B cell (primary cell): ENCODE measurements at regions not wholly inside any gene's neighbourhood (a gene's known extent, or its start where the extent isn't known, plus 50 kb on each side); places are given as distances from the start of the nearest gene placed in this dataset.

Source experiments
- ATAC-seq: fragments of 200-7000 bp; cut with Tn5 transposase; one replicate; pipeline ENCODE4 v1.10.0; 2021; ENCODE audit warnings: low read depth, mild to moderate bottlenecking, moderate number of reproducible peaks, moderate library complexity
- CTCF ChIA-PET: fragments of 350-600 bp; sonication (Branson Sonifier 250); formaldehyde crosslinking; loops from one replicate; lab custom pipeline; 2021; ENCODE audit warnings: antibody characterized with exemption, inconsistent platforms; lab: Charles Lee
- POLR2A ChIA-PET: fragments of 350-600 bp; sonication (Branson Sonifier 250); formaldehyde crosslinking; loops from one replicate; lab custom pipeline; 2021; ENCODE audit warnings: antibody characterized with exemption; lab: Charles Lee
- DNase-seq: peaks from one replicate; pipeline ENCODE4 v3.0.0; 2013
- H2AFZ ChIP-seq: 2 replicates; pipeline ENCODE4 v1.6.1; 2012; ENCODE audit warnings: mild to moderate bottlenecking, low read depth, low read length; ENCODE audit not compliant: insufficient read depth, poor library complexity, severe bottlenecking
- H3K27ac ChIP-seq, 2 donors: 1 replicate in 1 of 2; 2 replicates in 1 of 2; pipeline ENCODE4 v1.5.1; 2012 to 2013; ENCODE audit warnings: low read length in 2 of 2, mild to moderate bottlenecking in 2 of 2, moderate library complexity in 1 of 2
- H3K27me3 ChIP-seq, 4 experiments: fragments of 200-600 bp in 1 of 4; sonication (generic) in 1 of 4; replicated peaks in 1 of 4; 1 replicate in 2 of 4; 2 replicates in 2 of 4; pipeline versions ENCODE4 v1.6.1 to v1.7.0; 2013 to 2016; ENCODE audit warnings: low read length in 3 of 4, mild to moderate bottlenecking in 2 of 4, mixed read lengths in 1 of 4, moderate library complexity in 1 of 4; ENCODE audit not compliant: insufficient read depth in 4 of 4, control insufficient read depth in 3 of 4; ENCODE audit errors: control extremely low read depth in 1 of 4
- H3K36me3 ChIP-seq, 2 experiments: replicated peaks in 1 of 2; 1 replicate in 1 of 2; 2 replicates in 1 of 2; pipeline versions ENCODE4 v1.6.1 to v1.7.1; 2013; ENCODE audit warnings: low read length in 1 of 2; ENCODE audit not compliant: insufficient read depth in 2 of 2, control insufficient read depth in 1 of 2; ENCODE audit errors: control extremely low read depth in 1 of 2, extremely low read depth in 1 of 2
- H3K4me1 ChIP-seq, 2 donors: fragments of 200-600 bp in 1 of 2; sonication (generic) in 1 of 2; 1 replicate in 1 of 2; 2 replicates in 1 of 2; pipeline versions ENCODE4 v1.5.1 to v1.6.1; 2013 to 2017; ENCODE audit warnings: low read length in 2 of 2; ENCODE audit not compliant: control insufficient read depth in 2 of 2, insufficient read depth in 2 of 2
- H3K4me2 ChIP-seq: replicated peaks from 2 replicates; pipeline ENCODE3; 2012; ENCODE audit warnings: mild to moderate bottlenecking, low read depth, low read length; ENCODE audit not compliant: poor library complexity, severe bottlenecking
- H3K4me3 ChIP-seq, 5 experiments: fragments of 200-600 bp in 1 of 5; sonication (generic) in 1 of 5; 1 replicate in 3 of 5; 2 replicates in 2 of 5; pipeline versions ENCODE4 v1.5.1 to v1.7.0; 2011 to 2016; ENCODE audit warnings: low read length in 4 of 5, mild to moderate bottlenecking in 4 of 5, low read depth in 2 of 5, control low read depth in 1 of 5, moderate library complexity in 1 of 5; ENCODE audit not compliant: insufficient read depth in 1 of 5; ENCODE audit errors: control extremely low read depth in 1 of 5, extremely low read depth in 1 of 5
- H3K79me2 ChIP-seq: fragments of 200-600 bp; sonication (generic); one replicate; pipeline ENCODE4 v1.6.0; 2016; ENCODE audit warnings: low read length; ENCODE audit not compliant: control insufficient read depth, insufficient read depth
- H3K9ac ChIP-seq: fragments of 200-600 bp; sonication (generic); 2 replicates; pipeline ENCODE4 v1.6.1; 2017; ENCODE audit warnings: mild to moderate bottlenecking, low read length, moderate library complexity
- H3K9me3 ChIP-seq, 3 donors: one replicate each; pipeline versions ENCODE4 v1.6.1 to v1.7.1; 2013; ENCODE audit warnings: low read length in 2 of 3; ENCODE audit not compliant: control insufficient read depth in 2 of 3, insufficient read depth in 1 of 3; ENCODE audit errors: control extremely low read depth in 1 of 3
- H4K20me1 ChIP-seq: 2 replicates; pipeline ENCODE4 v1.6.0; 2012; ENCODE audit warnings: mild to moderate bottlenecking, low read length; ENCODE audit not compliant: insufficient read depth, control insufficient read depth, poor library complexity, severe bottlenecking
- H3K27ac Mint-ChIP-seq: one replicate; pipeline ENCODE4 v1.8.0; 2021; ENCODE audit warnings: mixed read lengths
- H3K27me3 Mint-ChIP-seq: one replicate; pipeline ENCODE4 v1.8.0; 2021; ENCODE audit warnings: mixed read lengths
- H3K4me1 Mint-ChIP-seq: one replicate; pipeline ENCODE4 v1.8.0; 2021; ENCODE audit warnings: mixed read lengths
- H3K4me3 Mint-ChIP-seq: one replicate; pipeline ENCODE4 v1.8.0; 2021; ENCODE audit warnings: mixed read lengths
- H3K9me3 Mint-ChIP-seq: one replicate; pipeline ENCODE4 v1.8.0; 2022; ENCODE audit warnings: mixed read lengths; ENCODE audit not compliant: insufficient read depth
- EZH2 ChIP-seq: IDR thresholded peaks from 2 replicates; pipeline ENCODE4 v1.6.1; 2012; ENCODE audit warnings: borderline replicate concordance, low read depth, mild to moderate bottlenecking, moderate library complexity, low read length; ENCODE audit not compliant: insufficient read depth, poor library complexity, severe bottlenecking
- WGBS: methylation state at CpG from one replicate; pipeline ENCODE4 v1.1.5; 2013; ENCODE audit warnings: missing lambda C conversion rate; ENCODE audit not compliant: insufficient coverage; 5-methylcytosine and 5-hydroxymethylcytosine counted together
- intact Hi-C: fragments of 100-400 bp; cut with micrococcal nuclease; formaldehyde crosslinking; loops from one replicate; pipeline ENCODE4 v1.10.0; 2022
- TF ChIP-seq, protein P1 (sequence below): fragments of 200-600 bp; IDR thresholded peaks from one replicate; pipeline ENCODE4 v1.8.0; 2022; ENCODE audit warnings: antibody characterized with exemption, mild to moderate bottlenecking

DNA sequence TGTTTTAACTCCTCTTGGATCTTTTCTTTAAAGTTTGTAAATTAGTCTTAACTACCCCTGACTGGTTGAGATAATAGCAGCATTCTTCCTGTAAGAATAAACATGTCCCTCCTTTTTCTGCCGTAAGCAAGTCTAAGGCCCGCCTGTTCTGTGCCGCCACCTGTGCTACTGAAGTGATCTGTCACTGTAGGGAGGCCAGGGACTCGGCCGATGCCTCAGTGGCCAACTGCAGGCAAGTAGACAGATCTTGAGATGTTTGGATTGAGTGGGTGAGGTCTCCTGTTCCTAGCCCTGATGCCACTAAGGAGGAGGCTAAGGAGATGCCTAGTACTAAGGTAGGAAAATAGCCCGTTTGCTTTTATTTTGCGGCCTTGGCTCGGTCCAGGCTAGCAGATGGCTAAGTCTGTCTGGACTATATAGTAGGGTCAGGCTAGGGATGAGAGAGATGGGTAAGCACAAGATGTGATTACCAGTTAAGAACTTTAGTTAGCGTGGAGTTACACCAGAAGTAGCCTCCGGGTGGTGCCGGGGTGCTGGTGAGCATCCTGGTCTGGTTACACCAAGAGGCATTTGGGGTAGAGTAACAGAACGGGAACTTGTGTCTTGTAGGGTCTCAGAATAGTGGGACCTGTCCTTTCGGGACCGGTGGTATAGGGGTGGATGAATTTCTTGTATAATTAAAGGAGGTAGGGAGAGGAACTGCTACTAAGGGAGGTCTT lies 584.2 kb downstream of the SUCLG1 start:
- WGBS: 95% methylated on average over 11 of the region's 14 CpGs
- Histone ChIP-seq H4K20me1 (no peaks in the 10 kb centered on the region), H3K4me3 (no peak overlapping the region), H3K27ac (no peak overlapping the region), H3K9me3 (peaks cover 0 to 39% (median 2%) of the 10 kb centered on the region in 3 donors), H2AFZ (no peak overlapping the region), H3K4me1 (no peaks in the 10 kb centered on the region), H3K36me3 (no peaks in the 10 kb centered on the region), H3K9ac (no peak overlapping the region), H3K79me2 (no peaks in the 10 kb centered on the region), H3K4me2 (no peak overlapping the region), H3K27me3 (no peaks in the 10 kb centered on the region)
- no peak for DNase-seq
- Mint-ChIP-seq H3K4me3 (no peak overlapping the region), H3K27me3 (no peaks in the 10 kb centered on the region), H3K27ac (no peak overlapping the region), H3K4me1 (no peaks in the 10 kb centered on the region), H3K9me3 (peaks cover 24% of the 10 kb centered on the region)
- ChIA-PET CTCF (no interaction called here), POLR2A (no interaction called here)
- TF ChIP-seq, protein P1, sequence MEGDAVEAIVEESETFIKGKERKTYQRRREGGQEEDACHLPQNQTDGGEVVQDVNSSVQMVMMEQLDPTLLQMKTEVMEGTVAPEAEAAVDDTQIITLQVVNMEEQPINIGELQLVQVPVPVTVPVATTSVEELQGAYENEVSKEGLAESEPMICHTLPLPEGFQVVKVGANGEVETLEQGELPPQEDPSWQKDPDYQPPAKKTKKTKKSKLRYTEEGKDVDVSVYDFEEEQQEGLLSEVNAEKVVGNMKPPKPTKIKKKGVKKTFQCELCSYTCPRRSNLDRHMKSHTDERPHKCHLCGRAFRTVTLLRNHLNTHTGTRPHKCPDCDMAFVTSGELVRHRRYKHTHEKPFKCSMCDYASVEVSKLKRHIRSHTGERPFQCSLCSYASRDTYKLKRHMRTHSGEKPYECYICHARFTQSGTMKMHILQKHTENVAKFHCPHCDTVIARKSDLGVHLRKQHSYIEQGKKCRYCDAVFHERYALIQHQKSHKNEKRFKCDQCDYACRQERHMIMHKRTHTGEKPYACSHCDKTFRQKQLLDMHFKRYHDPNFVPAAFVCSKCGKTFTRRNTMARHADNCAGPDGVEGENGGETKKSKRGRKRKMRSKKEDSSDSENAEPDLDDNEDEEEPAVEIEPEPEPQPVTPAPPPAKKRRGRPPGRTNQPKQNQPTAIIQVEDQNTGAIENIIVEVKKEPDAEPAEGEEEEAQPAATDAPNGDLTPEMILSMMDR: no peak
- no peak for TF ChIP-seq EZH2
- no peak for ATAC-seq
- intact Hi-C loops: no loop called here

DNA sequence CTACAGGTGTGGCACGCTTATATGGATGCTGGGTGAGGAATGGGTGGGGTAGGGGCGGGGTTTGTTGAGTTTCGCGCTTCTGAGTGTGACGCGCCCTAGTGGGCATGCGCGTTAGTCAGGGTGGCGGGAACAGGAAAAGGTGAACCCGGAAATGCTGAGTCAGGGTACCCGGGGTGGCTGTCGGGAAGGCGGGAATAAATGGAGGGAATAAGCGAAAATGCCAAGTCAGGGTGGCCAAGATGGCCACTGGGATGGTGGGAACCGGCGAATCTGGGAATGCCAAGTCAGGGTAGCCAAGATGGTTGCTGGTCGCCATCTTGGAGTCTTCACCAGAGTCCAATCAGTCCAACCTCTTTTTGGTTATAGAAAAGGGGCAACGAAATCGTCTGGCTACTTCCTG lies 585.0 kb downstream of the SUCLG1 start:
- CTCF ChIA-PET: no interaction called here
- TF ChIP-seq EZH2: no peak
- TF ChIP-seq, protein P1: no peak
- WGBS: 95% methylated on average over 17 of the region's 19 CpGs
- H3K27ac Mint-ChIP-seq: no peak overlapping the region
- Histone ChIP-seq H3K36me3 (no peaks in the 10 kb centered on the region), H3K27me3 (no peaks in the 10 kb centered on the region), H3K4me3 (no peak overlapping the region), H2AFZ (no peak overlapping the region), H3K4me1 (no peaks in the 10 kb centered on the region), H3K27ac (no peak overlapping the region), H3K79me2 (no peaks in the 10 kb centered on the region), H4K20me1 (no peaks in the 10 kb centered on the region), H3K9ac (no peak overlapping the region), H3K4me2 (no peak overlapping the region), H3K9me3 (peaks cover 0 to 36% (median 2%) of the 10 kb centered on the region in 3 donors)
- ATAC-seq (no peak), DNase-seq (no peak)
- no peaks in the 10 kb centered on the region for H3K4me1 Mint-ChIP-seq
- H3K9me3 Mint-ChIP-seq: peaks cover 24% of the 10 kb centered on the region
- POLR2A ChIA-PET: no interaction called here
- no peak overlapping the region for H3K4me3 Mint-ChIP-seq
- no peaks in the 10 kb centered on the region for H3K27me3 Mint-ChIP-seq
- intact Hi-C loops: no loop called here
